Mammary epithelial cell (primary cell): ENCODE measurements at regions not wholly inside any gene's neighbourhood (a gene's known extent, or its start where the extent isn't known, plus 50 kb on each side); places are given as distances from the start of the nearest gene placed in this dataset.

Experiments
- EZH2 ChIP-seq: IDR thresholded peaks from 2 replicates; pipeline ENCODE4 v1.6.1; 2012; ENCODE audit warnings: low read length, inconsistent platforms, borderline replicate concordance
- TF ChIP-seq, protein P1 (sequence below), 2 donors: IDR thresholded peaks in 1 of 2; conservative IDR thresholded peaks in 1 of 2; 2 replicates each; pipeline ENCODE4 v1.5.1; 2011 to 2012; ENCODE audit warnings: inconsistent platforms in 2 of 2, low read length in 2 of 2, mild to moderate bottlenecking in 2 of 2, control low read depth in 1 of 2, low read depth in 1 of 2; ENCODE audit not compliant: insufficient read depth in 1 of 2; ENCODE audit errors: extremely low read depth in 1 of 2

DNA sequence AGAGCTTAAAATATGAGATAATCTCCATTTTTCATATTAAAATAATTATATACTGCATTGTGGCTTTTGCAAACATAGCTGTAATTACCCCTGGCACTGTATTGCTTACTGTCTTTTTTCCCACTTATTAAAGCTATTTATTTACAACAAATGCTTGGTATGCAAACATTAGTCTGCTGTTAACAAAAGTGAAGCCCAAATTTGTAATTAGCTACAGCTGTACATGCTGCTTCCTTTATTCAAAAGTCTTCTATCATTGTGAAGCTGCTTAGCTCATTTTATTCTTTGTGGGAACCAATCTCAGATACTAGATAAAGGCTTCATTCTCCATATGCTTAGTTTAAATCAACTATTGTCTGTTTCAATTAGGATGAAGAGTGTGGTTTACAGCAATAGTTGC, 425.8 kb upstream of the FOXG1 start:
- TF ChIP-seq, protein P1, sequence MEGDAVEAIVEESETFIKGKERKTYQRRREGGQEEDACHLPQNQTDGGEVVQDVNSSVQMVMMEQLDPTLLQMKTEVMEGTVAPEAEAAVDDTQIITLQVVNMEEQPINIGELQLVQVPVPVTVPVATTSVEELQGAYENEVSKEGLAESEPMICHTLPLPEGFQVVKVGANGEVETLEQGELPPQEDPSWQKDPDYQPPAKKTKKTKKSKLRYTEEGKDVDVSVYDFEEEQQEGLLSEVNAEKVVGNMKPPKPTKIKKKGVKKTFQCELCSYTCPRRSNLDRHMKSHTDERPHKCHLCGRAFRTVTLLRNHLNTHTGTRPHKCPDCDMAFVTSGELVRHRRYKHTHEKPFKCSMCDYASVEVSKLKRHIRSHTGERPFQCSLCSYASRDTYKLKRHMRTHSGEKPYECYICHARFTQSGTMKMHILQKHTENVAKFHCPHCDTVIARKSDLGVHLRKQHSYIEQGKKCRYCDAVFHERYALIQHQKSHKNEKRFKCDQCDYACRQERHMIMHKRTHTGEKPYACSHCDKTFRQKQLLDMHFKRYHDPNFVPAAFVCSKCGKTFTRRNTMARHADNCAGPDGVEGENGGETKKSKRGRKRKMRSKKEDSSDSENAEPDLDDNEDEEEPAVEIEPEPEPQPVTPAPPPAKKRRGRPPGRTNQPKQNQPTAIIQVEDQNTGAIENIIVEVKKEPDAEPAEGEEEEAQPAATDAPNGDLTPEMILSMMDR (conservative IDR thresholded peaks at IDR 0.05 in 1 of 2, IDR thresholded peaks at IDR 0.05 in 1 of 2; ENCODE audit: extremely low read depth in 1 of 2, insufficient read depth in 1 of 2, low read depth in 1 of 2, low read length in 2 of 2) = no peak
- TF ChIP-seq EZH2 = no peak
